ENCODE measurements at regions not wholly inside any gene's neighbourhood (a gene's known extent, or its start where the extent isn't known, plus 50 kb on each side); places are given as distances from the start of the nearest gene placed in this dataset.

- Mint-ChIP-seq H3K4me3 (ENCODE audit: low read depth) (no peak overlapping the region), H3K36me3 (ENCODE audit: insufficient read depth) (no peaks in the 10 kb centered on the region), H3K4me1 (ENCODE audit: low read depth) (no peaks in the 10 kb centered on the region), H3K27me3 (peaks cover 48% of the 10 kb centered on the region), H3K27ac (no peak overlapping the region), H3K9me3 (ENCODE audit: low read depth) (no peaks in the 10 kb centered on the region)
- TF ChIP-seq CTCF (IDR thresholded peaks at IDR 0.05; ENCODE audit: unreplicated experiment), result no peak
- DNase-seq (ENCODE audit: low spot score, unreplicated experiment), result no peak
These were observed 245.0 kb downstream of the UACA start for GRCh38 chr15:70518201-70519003.

- H3K36me3 Mint-ChIP-seq (ENCODE audit: insufficient read depth), result no peaks in the 10 kb centered on the region
- no peaks in the 10 kb centered on the region for H3K9me3 Mint-ChIP-seq (ENCODE audit: low read depth)
- H3K4me3 Mint-ChIP-seq (ENCODE audit: low read depth), result no peak overlapping the region
- DNase-seq (ENCODE audit: low spot score, unreplicated experiment), result no peak
- TF ChIP-seq CTCF (IDR thresholded peaks at IDR 0.05; ENCODE audit: unreplicated experiment), result no peak
- no peaks in the 10 kb centered on the region for H3K4me1 Mint-ChIP-seq (ENCODE audit: low read depth)
- no peak overlapping the region for H3K27ac Mint-ChIP-seq
- H3K27me3 Mint-ChIP-seq, result peaks cover 43% of the 10 kb centered on the region
These were observed 246.2 kb downstream of the UACA start for GRCh38 chr15:70517194-70517590.

GRCh38 chr15:70516408-70517193 lies 246.8 kb downstream of the UACA start:
- Mint-ChIP-seq H3K4me1 (ENCODE audit: low read depth) (no peaks in the 10 kb centered on the region), H3K9me3 (ENCODE audit: low read depth) (peaks cover 5% of the 10 kb centered on the region), H3K27ac (no peak overlapping the region), H3K36me3 (ENCODE audit: insufficient read depth) (no peaks in the 10 kb centered on the region), H3K27me3 (peaks cover 41% of the 10 kb centered on the region), H3K4me3 (ENCODE audit: low read depth) (no peak overlapping the region)
- DNase-seq (ENCODE audit: low spot score, unreplicated experiment), result no peak
- no peak for TF ChIP-seq CTCF (IDR thresholded peaks at IDR 0.05; ENCODE audit: unreplicated experiment)

- no peak overlapping the region for H3K27ac Mint-ChIP-seq
- H3K36me3 Mint-ChIP-seq (ENCODE audit: insufficient read depth), result peaks cover 4% of the 10 kb centered on the region
- H3K27me3 Mint-ChIP-seq, result peaks cover 28% of the 10 kb centered on the region
- H3K9me3 Mint-ChIP-seq (ENCODE audit: low read depth), result peaks cover 20% of the 10 kb centered on the region
- no peak for DNase-seq (ENCODE audit: low spot score, unreplicated experiment)
- TF ChIP-seq CTCF (IDR thresholded peaks at IDR 0.05; ENCODE audit: unreplicated experiment), result no peak
- no peak overlapping the region for H3K4me3 Mint-ChIP-seq (ENCODE audit: low read depth)
- no peaks in the 10 kb centered on the region for H3K4me1 Mint-ChIP-seq (ENCODE audit: low read depth)
These were observed 249.1 kb downstream of the UACA start for GRCh38 chr15:70514251-70514650.

- Mint-ChIP-seq H3K27me3 (peaks cover 24% of the 10 kb centered on the region), H3K4me1 (ENCODE audit: low read depth) (peaks cover 2% of the 10 kb centered on the region), H3K4me3 (ENCODE audit: low read depth) (no peak overlapping the region), H3K9me3 (ENCODE audit: low read depth) (peaks cover 20% of the 10 kb centered on the region), H3K27ac (no peak overlapping the region), H3K36me3 (ENCODE audit: insufficient read depth) (peaks cover 4% of the 10 kb centered on the region)
- DNase-seq (ENCODE audit: low spot score, unreplicated experiment), result no peak
- TF ChIP-seq CTCF (IDR thresholded peaks at IDR 0.05; ENCODE audit: unreplicated experiment), result no peak
These were observed 249.5 kb downstream of the UACA start for GRCh38 chr15:70513819-70514218.

All from progenitor cell of endocrine pancreas (in vitro differentiated cells).